WTC11 (cell line): ENCODE measurements at regions not wholly inside any gene's neighbourhood (a gene's known extent, or its start where the extent isn't known, plus 50 kb on each side); places are given as distances from the start of the nearest gene placed in this dataset.

ENCODE experiments used
- ATAC-seq: fragments of 200-7000 bp; cut with Tn5 transposase; 2 replicates; pipeline ENCODE4 v1.10.0; 2021; ENCODE audit warnings: mild to moderate bottlenecking, moderate library complexity
- CTCF ChIA-PET: fragments of 300-600 bp; sonication (Branson Sonifier 250); formaldehyde crosslinking; loops from one replicate; lab custom pipeline; 2021; ENCODE audit warnings: antibody characterized with exemption; lab: Charles Lee
- POLR2A ChIA-PET: fragments of 350-600 bp; sonication (Branson Sonifier 250); formaldehyde crosslinking; loops from one replicate; lab custom pipeline; 2021; ENCODE audit warnings: antibody characterized with exemption; lab: Charles Lee
- DNase-seq: peaks from one replicate; pipeline ENCODE4 v3.0.0; 2021; ENCODE audit warnings: low spot score
- H3K27ac Mint-ChIP-seq: 2 replicates; pipeline ENCODE4 v1.8.0; 2021; ENCODE audit warnings: mixed read lengths
- H3K27me3 Mint-ChIP-seq: 2 replicates; pipeline ENCODE4 v1.8.0; 2021; ENCODE audit warnings: low read depth, mild to moderate bottlenecking, moderate library complexity, mixed read lengths
- H3K36me3 Mint-ChIP-seq: 2 replicates; pipeline ENCODE4 v1.8.0; 2021; ENCODE audit warnings: mixed read lengths
- H3K4me1 Mint-ChIP-seq: 2 replicates; pipeline ENCODE4 v1.8.0; 2022; ENCODE audit warnings: mixed read lengths
- H3K4me3 Mint-ChIP-seq: 2 replicates; pipeline ENCODE4 v1.8.0; 2021; ENCODE audit warnings: mild to moderate bottlenecking, moderate library complexity, mixed read lengths
- H3K9me3 Mint-ChIP-seq: 2 replicates; pipeline ENCODE4 v1.8.0; 2021; ENCODE audit warnings: mixed read lengths
- ATF1 ChIP-seq: sonication (generic); formaldehyde crosslinking; IDR thresholded peaks from 2 replicates; pipeline ENCODE4 v1.8.1; 2023; ENCODE audit warnings: mild to moderate bottlenecking, moderate library complexity, missing genetic modification reagents
- ATF6 ChIP-seq: sonication (generic); formaldehyde crosslinking; IDR thresholded peaks from 2 replicates; pipeline ENCODE4 v1.8.1; 2023; ENCODE audit warnings: mild to moderate bottlenecking, missing genetic modification reagents
- CREB1 ChIP-seq: sonication (generic); formaldehyde crosslinking; IDR thresholded peaks from 2 replicates; pipeline ENCODE4 v1.8.0; 2023; ENCODE audit warnings: mild to moderate bottlenecking, missing genetic modification reagents
- FOXJ3 ChIP-seq: sonication (generic); formaldehyde crosslinking; IDR thresholded peaks from 2 replicates; pipeline ENCODE4 v1.9.0; 2021; ENCODE audit warnings: missing genetic modification reagents, mild to moderate bottlenecking, borderline replicate concordance
- GRHL2 ChIP-seq: fragments of 250-450 bp; sonication (Bioruptor Pico); IDR thresholded peaks from 2 replicates; pipeline ENCODE4 v1.8.0; 2022; ENCODE audit warnings: mild to moderate bottlenecking, moderate library complexity; ENCODE audit not compliant: insufficient replicate concordance, severe bottlenecking
- GTF2I ChIP-seq: fragments of 250-450 bp; sonication (Bioruptor Pico); conservative IDR thresholded peaks from 2 replicates; pipeline ENCODE4 v1.4.0; 2021; ENCODE audit warnings: mild to moderate bottlenecking
- IRF1 ChIP-seq: sonication (generic); formaldehyde crosslinking; IDR thresholded peaks from 2 replicates; pipeline ENCODE4 v1.8.0; 2023; ENCODE audit warnings: missing genetic modification reagents
- JUN ChIP-seq: sonication (generic); formaldehyde crosslinking; IDR thresholded peaks from 2 replicates; pipeline ENCODE4 v1.8.0; 2023; ENCODE audit warnings: mild to moderate bottlenecking, missing genetic modification reagents
- MXD4 ChIP-seq: fragments of 250-450 bp; sonication (Bioruptor Pico); IDR thresholded peaks from 2 replicates; pipeline ENCODE4 v1.8.0; 2021; ENCODE audit warnings: mild to moderate bottlenecking, moderate library complexity, borderline replicate concordance
- MYBL2 ChIP-seq: sonication (generic); formaldehyde crosslinking; IDR thresholded peaks from 2 replicates; pipeline ENCODE4 v1.8.1; 2023; ENCODE audit warnings: mild to moderate bottlenecking, moderate library complexity, missing genetic modification reagents
- NFYB ChIP-seq: sonication (generic); formaldehyde crosslinking; conservative IDR thresholded peaks from 2 replicates; pipeline ENCODE4 v1.8.0; 2022; ENCODE audit warnings: low read depth, missing genetic modification reagents
- NR2C2 ChIP-seq: sonication (generic); formaldehyde crosslinking; IDR thresholded peaks from 2 replicates; pipeline ENCODE4 v1.8.0; 2022; ENCODE audit warnings: mild to moderate bottlenecking, missing genetic modification reagents
- OVOL2 ChIP-seq: fragments of 250-450 bp; sonication (Bioruptor Pico); IDR thresholded peaks from 2 replicates; pipeline ENCODE4 v1.9.0; 2021; ENCODE audit warnings: mild to moderate bottlenecking, borderline replicate concordance
- PRRX2 ChIP-seq: fragments of 250-450 bp; sonication (Bioruptor Pico); IDR thresholded peaks from 2 replicates; pipeline ENCODE4 v1.8.0; 2021; ENCODE audit warnings: mild to moderate bottlenecking
- RELA ChIP-seq: sonication (generic); formaldehyde crosslinking; IDR thresholded peaks from 2 replicates; pipeline ENCODE4 v1.8.1; 2022; ENCODE audit warnings: missing genetic modification reagents, mild to moderate bottlenecking, borderline replicate concordance
- RORB ChIP-seq: fragments of 250-450 bp; sonication (Bioruptor Pico); IDR thresholded peaks from 2 replicates; pipeline ENCODE4 v1.9.0; 2021; ENCODE audit warnings: mild to moderate bottlenecking
- SMAD4 ChIP-seq: sonication (generic); formaldehyde crosslinking; IDR thresholded peaks from 2 replicates; pipeline ENCODE4 v1.8.0; 2022; ENCODE audit warnings: mild to moderate bottlenecking, missing genetic modification reagents
- TEAD4 ChIP-seq: sonication (generic); formaldehyde crosslinking; IDR thresholded peaks from 2 replicates; pipeline ENCODE4 v1.8.0; 2022; ENCODE audit warnings: mild to moderate bottlenecking, missing genetic modification reagents
- ZNF232 ChIP-seq: sonication (generic); formaldehyde crosslinking; IDR thresholded peaks from 2 replicates; pipeline ENCODE4 v1.8.0; 2022; ENCODE audit warnings: mild to moderate bottlenecking, missing genetic modification reagents
- ZNF416 ChIP-seq: fragments of 250-450 bp; sonication (Bioruptor Pico); IDR thresholded peaks from 2 replicates; pipeline ENCODE4 v1.9.0; 2021; ENCODE audit warnings: mild to moderate bottlenecking, inconsistent platforms
- ZNF671 ChIP-seq: fragments of 250-450 bp; sonication (Bioruptor Pico); IDR thresholded peaks from 2 replicates; pipeline ENCODE4 v1.8.0; 2021; ENCODE audit warnings: mild to moderate bottlenecking
- TF ChIP-seq, protein P1 (sequence below): sonication (generic); formaldehyde crosslinking; IDR thresholded peaks from 2 replicates; pipeline ENCODE4 v1.8.0; 2022; ENCODE audit warnings: mild to moderate bottlenecking, missing genetic modification reagents
- TF ChIP-seq, protein P2 (sequence below): sonication (generic); formaldehyde crosslinking; IDR thresholded peaks from 2 replicates; pipeline ENCODE4 v1.8.1; 2023; ENCODE audit warnings: mild to moderate bottlenecking, moderate library complexity, missing genetic modification reagents
- TF ChIP-seq, protein P3 (sequence below): sonication (generic); formaldehyde crosslinking; IDR thresholded peaks from 2 replicates; pipeline ENCODE4 v1.8.0; 2022; ENCODE audit warnings: mild to moderate bottlenecking, missing genetic modification reagents
- TF ChIP-seq, protein P4 (sequence below): sonication (generic); formaldehyde crosslinking; IDR thresholded peaks from 2 replicates; pipeline ENCODE4 v1.8.1; 2023; ENCODE audit warnings: mild to moderate bottlenecking, missing genetic modification reagents, moderate library complexity
- TF ChIP-seq, protein P5 (sequence below): fragments of 250-450 bp; sonication (Bioruptor Pico); IDR thresholded peaks from 2 replicates; pipeline ENCODE4 v1.8.0; 2021; ENCODE audit warnings: mild to moderate bottlenecking

DNA sequence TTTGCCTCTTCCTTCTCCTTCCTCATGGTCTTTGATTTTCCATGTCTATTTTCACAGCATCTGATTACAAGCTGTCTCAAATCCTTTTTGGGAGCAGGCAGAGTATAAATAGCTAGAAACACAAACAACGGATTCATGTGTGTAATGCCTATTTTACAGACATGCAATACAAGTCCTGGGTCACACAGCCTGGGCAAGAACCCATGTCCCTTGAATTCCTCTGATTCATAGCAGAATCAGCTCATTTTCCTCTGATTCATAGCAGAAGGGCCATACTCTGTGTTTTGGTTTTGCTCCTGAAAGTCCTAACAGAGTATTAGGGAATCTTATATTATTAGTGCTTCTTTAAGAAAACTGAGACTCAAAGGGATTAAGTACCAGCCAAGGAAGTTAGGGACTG is 71.3 kb downstream of the IRX5 start:
- no peak for DNase-seq
- CTCF ChIA-PET: interaction anchor here (1.4 to 3.0 kb wide), 2 partner anchors 20 to 33 kb away, joined by 7 to 14 read pairs; no protein-coding TSS in a partner anchor

DNA sequence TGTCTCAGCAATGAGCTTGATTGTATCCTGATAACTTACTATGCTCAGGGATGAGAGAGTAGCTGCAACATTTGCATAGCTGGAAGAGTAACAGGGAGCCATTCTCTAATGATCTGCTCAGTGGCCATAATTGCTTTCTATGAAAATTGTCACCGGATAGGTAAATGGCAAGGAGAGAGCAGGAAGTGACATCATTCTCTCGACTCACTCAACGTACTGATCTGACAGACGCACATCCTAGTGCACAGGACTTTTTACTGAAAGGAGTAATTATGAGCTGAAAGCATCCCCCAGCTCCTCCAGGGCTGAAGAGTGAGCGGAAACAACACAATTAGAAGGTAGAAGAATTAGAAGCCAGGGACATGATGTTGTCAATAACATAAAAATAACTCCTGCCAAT is 71.8 kb downstream of the IRX5 start:
- H3K27ac Mint-ChIP-seq: no peak overlapping the region
- no peaks in the 10 kb centered on the region for H3K27me3 Mint-ChIP-seq
- no peaks in the 10 kb centered on the region for H3K36me3 Mint-ChIP-seq
- ATAC-seq (no peak), DNase-seq (no peak)
- ChIA-PET POLR2A (no interaction called here), CTCF (interaction anchor here (1.4 to 3.0 kb wide), 2 partner anchors 20 to 33 kb away, joined by 7 to 14 read pairs; no protein-coding TSS in a partner anchor)
- H3K4me1 Mint-ChIP-seq: no peaks in the 10 kb centered on the region
- no peaks in the 10 kb centered on the region for H3K9me3 Mint-ChIP-seq
- no peak overlapping the region for H3K4me3 Mint-ChIP-seq
- TF ChIP-seq GRHL2 (CRISPR knock-in tag): no peak
- TF ChIP-seq, protein P1, sequence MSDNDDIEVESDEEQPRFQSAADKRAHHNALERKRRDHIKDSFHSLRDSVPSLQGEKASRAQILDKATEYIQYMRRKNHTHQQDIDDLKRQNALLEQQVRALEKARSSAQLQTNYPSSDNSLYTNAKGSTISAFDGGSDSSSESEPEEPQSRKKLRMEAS (CRISPR knock-in tag): no peak
- no peak for TF ChIP-seq NFYB (CRISPR knock-in tag)
- TF ChIP-seq, protein P2, sequence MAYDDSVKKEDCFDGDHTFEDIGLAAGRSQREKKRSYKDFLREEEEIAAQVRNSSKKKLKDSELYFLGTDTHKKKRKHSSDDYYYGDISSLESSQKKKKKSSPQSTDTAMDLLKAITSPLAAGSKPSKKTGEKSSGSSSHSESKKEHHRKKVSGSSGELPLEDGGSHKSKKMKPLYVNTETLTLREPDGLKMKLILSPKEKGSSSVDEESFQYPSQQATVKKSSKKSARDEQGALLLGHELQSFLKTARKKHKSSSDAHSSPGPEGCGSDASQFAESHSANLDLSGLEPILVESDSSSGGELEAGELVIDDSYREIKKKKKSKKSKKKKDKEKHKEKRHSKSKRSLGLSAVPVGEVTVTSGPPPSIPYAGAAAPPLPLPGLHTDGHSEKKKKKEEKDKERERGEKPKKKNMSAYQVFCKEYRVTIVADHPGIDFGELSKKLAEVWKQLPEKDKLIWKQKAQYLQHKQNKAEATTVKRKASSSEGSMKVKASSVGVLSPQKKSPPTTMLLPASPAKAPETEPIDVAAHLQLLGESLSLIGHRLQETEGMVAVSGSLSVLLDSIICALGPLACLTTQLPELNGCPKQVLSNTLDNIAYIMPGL (CRISPR knock-in tag): no peak
- TF ChIP-seq, protein P3, sequence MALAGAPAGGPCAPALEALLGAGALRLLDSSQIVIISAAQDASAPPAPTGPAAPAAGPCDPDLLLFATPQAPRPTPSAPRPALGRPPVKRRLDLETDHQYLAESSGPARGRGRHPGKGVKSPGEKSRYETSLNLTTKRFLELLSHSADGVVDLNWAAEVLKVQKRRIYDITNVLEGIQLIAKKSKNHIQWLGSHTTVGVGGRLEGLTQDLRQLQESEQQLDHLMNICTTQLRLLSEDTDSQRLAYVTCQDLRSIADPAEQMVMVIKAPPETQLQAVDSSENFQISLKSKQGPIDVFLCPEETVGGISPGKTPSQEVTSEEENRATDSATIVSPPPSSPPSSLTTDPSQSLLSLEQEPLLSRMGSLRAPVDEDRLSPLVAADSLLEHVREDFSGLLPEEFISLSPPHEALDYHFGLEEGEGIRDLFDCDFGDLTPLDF (CRISPR knock-in tag): no peak
- TF ChIP-seq RORB (CRISPR knock-in tag): no peak
- TF ChIP-seq, protein P4, sequence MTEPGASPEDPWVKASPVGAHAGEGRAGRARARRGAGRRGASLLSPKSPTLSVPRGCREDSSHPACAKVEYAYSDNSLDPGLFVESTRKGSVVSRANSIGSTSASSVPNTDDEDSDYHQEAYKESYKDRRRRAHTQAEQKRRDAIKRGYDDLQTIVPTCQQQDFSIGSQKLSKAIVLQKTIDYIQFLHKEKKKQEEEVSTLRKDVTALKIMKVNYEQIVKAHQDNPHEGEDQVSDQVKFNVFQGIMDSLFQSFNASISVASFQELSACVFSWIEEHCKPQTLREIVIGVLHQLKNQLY (CRISPR knock-in tag): no peak
- TF ChIP-seq RELA (CRISPR knock-in tag): no peak
- TF ChIP-seq PRRX2 (CRISPR knock-in tag): no peak
- no peak for TF ChIP-seq NR2C2 (CRISPR knock-in tag)
- TF ChIP-seq IRF1: no peak

More for the DNA sequence above, 71.3 kb downstream of the IRX5 start:
- TF ChIP-seq ATF1: no peak
- H3K4me1 Mint-ChIP-seq: no peaks in the 10 kb centered on the region
- H3K36me3 Mint-ChIP-seq: no peaks in the 10 kb centered on the region
- H3K27ac Mint-ChIP-seq: no peak overlapping the region
- H3K27me3 Mint-ChIP-seq: no peaks in the 10 kb centered on the region
- POLR2A ChIA-PET: no interaction called here
- H3K9me3 Mint-ChIP-seq: no peaks in the 10 kb centered on the region
- H3K4me3 Mint-ChIP-seq: no peak overlapping the region
- ATAC-seq: no peak

DNA sequence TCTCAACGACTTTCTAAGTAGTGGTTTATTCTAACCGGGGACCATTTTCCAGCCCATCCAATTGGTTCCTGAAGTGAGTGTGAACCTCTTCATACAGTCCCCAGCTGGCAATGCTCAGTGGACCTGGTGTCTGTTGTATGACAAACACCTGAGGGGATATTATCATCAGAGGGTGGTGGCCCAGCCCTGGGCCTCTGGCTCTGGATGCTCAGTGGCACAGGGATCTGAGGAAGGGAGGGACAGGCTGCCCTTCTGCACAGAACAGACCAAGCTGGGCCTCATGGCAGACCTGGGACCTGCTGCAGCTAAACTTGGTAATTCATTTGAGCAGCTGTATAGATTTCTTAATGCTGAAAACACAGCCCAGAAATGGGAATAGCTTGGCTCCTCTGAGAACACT is 72.6 kb downstream of the IRX5 start:
- Mint-ChIP-seq H3K27me3 (no peaks in the 10 kb centered on the region), H3K27ac (no peak overlapping the region), H3K4me3 (no peak overlapping the region), H3K4me1 (no peaks in the 10 kb centered on the region), H3K9me3 (no peaks in the 10 kb centered on the region), H3K36me3 (no peaks in the 10 kb centered on the region)
- no peak for DNase-seq
- POLR2A ChIA-PET: no interaction called here
- CTCF ChIA-PET: interaction anchor here (3.0 kb wide), 1 partner anchor 19 kb away, joined by 14 read pairs; no protein-coding TSS in a partner anchor
- ATAC-seq: no peak
- TF ChIP-seq SMAD4 (CRISPR knock-in tag): no peak
- no peak for TF ChIP-seq MYBL2 (CRISPR knock-in tag)
- no peak for TF ChIP-seq FOXJ3 (CRISPR knock-in tag)
- no peak for TF ChIP-seq JUN (CRISPR knock-in tag)
- no peak for TF ChIP-seq ZNF671 (CRISPR knock-in tag)
- TF ChIP-seq MXD4 (CRISPR knock-in tag): no peak
- TF ChIP-seq, protein P5, sequence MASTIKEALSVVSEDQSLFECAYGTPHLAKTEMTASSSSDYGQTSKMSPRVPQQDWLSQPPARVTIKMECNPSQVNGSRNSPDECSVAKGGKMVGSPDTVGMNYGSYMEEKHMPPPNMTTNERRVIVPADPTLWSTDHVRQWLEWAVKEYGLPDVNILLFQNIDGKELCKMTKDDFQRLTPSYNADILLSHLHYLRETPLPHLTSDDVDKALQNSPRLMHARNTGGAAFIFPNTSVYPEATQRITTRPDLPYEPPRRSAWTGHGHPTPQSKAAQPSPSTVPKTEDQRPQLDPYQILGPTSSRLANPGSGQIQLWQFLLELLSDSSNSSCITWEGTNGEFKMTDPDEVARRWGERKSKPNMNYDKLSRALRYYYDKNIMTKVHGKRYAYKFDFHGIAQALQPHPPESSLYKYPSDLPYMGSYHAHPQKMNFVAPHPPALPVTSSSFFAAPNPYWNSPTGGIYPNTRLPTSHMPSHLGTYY (CRISPR knock-in tag): no peak
- TF ChIP-seq TEAD4 (CRISPR knock-in tag): no peak
- TF ChIP-seq GRHL2 (CRISPR knock-in tag): no peak
- TF ChIP-seq ZNF232 (CRISPR knock-in tag): no peak
- TF ChIP-seq CREB1 (CRISPR knock-in tag): no peak
- TF ChIP-seq OVOL2 (CRISPR knock-in tag): no peak
- no peak for TF ChIP-seq GTF2I (CRISPR knock-in tag)
- TF ChIP-seq ZNF416 (CRISPR knock-in tag): no peak
- no peak for TF ChIP-seq ATF6 (CRISPR knock-in tag)
- TF ChIP-seq IRF1: no peak
